Hepatocyte (in vitro differentiated cells): ENCODE measurements at regions not wholly inside any gene's neighbourhood (a gene's known extent, or its start where the extent isn't known, plus 50 kb on each side); places are given as distances from the start of the nearest gene placed in this dataset.

Source experiments
- CTCF ChIP-seq: fragments of 200-600 bp; sonication (generic); IDR thresholded peaks from 2 replicates; pipeline ENCODE4 v1.5.1; 2016; ENCODE audit warnings: antibody characterized with exemption, mild to moderate bottlenecking; ENCODE audit not compliant: poor library complexity
- EZH2 ChIP-seq: fragments of 200-600 bp; sonication (generic); IDR thresholded peaks from 2 replicates; pipeline ENCODE4 v1.6.1; 2016; ENCODE audit warnings: antibody characterized with exemption, mild to moderate bottlenecking, borderline replicate concordance

GRCh38 chr7:86558680-86559501 is 84.8 kb upstream of the GRM3 start:
- TF ChIP-seq CTCF (no peak), EZH2 (no peak)
